ENCODE measurements at regions not wholly inside any gene's neighbourhood (a gene's known extent, or its start where the extent isn't known, plus 50 kb on each side); places are given as distances from the start of the nearest gene placed in this dataset.

DNA sequence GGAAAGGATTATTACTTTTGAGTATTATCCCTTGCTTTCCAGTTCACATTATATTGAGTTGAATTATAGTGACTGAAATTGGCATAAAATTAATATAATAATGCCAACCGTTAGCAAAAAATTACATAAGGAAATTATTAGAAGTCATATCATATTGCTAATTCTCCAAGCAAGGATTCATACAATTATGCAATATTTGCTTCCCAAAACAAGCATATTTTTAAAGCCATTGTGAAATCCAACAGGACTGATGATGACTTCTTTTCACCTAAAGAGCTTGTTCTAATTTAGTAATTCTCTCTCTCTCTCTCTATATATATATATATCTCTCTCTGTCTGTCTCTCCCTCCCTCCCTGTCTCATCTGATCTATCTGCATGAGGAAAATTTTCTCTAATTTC is 283.5 kb downstream of the DSEL start (continued):
- TF ChIP-seq, protein P1, sequence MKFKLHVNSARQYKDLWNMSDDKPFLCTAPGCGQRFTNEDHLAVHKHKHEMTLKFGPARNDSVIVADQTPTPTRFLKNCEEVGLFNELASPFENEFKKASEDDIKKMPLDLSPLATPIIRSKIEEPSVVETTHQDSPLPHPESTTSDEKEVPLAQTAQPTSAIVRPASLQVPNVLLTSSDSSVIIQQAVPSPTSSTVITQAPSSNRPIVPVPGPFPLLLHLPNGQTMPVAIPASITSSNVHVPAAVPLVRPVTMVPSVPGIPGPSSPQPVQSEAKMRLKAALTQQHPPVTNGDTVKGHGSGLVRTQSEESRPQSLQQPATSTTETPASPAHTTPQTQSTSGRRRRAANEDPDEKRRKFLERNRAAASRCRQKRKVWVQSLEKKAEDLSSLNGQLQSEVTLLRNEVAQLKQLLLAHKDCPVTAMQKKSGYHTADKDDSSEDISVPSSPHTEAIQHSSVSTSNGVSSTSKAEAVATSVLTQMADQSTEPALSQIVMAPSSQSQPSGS (IDR thresholded peaks at IDR 0.05; ENCODE audit: low read length), result no peak
- no peak for TF ChIP-seq GTF2F1 (IDR thresholded peaks at IDR 0.05; ENCODE audit: borderline replicate concordance, low read depth, low read length)

Measured in H1 (cell line).